ENCODE measurements at regions not wholly inside any gene's neighbourhood (a gene's known extent, or its start where the extent isn't known, plus 50 kb on each side); places are given as distances from the start of the nearest gene placed in this dataset.

- CTCF ChIA-PET: interaction anchor here (0.6 kb wide), 1 partner anchor 18 kb away, joined by 3 read pairs; no protein-coding TSS in a partner anchor
These were observed 59.6 kb upstream of the G2E3 start for GRCh38 chr14:30499358-30499757.

More at GRCh38 chr14:30499358-30499757, 59.6 kb upstream of the G2E3 start:
- ChIA-PET SMC1A (ENCODE audit: uncharacterized antibody, unreplicated experiment) (no interaction called here), RAD21 (ENCODE audit: unreplicated experiment) (no interaction called here), POLR2A (no interaction called here)
- no peak for FAIRE-seq
- no TSS peak for BruUV-seq (replicated peaks)
- Histone ChIP-seq H3K4me1 (ENCODE audit: control insufficient read depth, insufficient read depth, low read length) (no peaks in the 10 kb centered on the region), H3K9ac (ENCODE audit: control insufficient read depth, insufficient read depth, low read length) (no peak overlapping the region), H4K20me1 (ENCODE audit: control insufficient read depth, insufficient read depth) (no peaks in the 10 kb centered on the region), H3K79me2 (ENCODE audit: control insufficient read depth, insufficient read depth, low read length) (no peaks in the 10 kb centered on the region), H3K27me3 (replicated peaks in 1 of 2; ENCODE audit: control insufficient read depth in 2 of 2, insufficient read depth in 2 of 2, low read length in 1 of 2) (no peaks in the 10 kb centered on the region), H3K4me2 (ENCODE audit: control insufficient read depth, insufficient read depth) (no peak overlapping the region), H2AFZ (ENCODE audit: control insufficient read depth, low read depth, low read length) (no peak overlapping the region), H3K9me3 (replicated peaks; ENCODE audit: control insufficient read depth, insufficient read depth, low read length) (no peaks in the 10 kb centered on the region), H3K27ac (ENCODE audit: control insufficient read depth, insufficient read depth) (no peak overlapping the region), H3K36me3 (ENCODE audit: control insufficient read depth in 2 of 2, insufficient read depth in 2 of 2, low read length in 1 of 2) (no peaks in the 10 kb centered on the region), H3K4me3 (no peak overlapping the region)
- no peak for ATAC-seq
- intact Hi-C loops (cut with micrococcal nuclease; ENCODE audit: unreplicated experiment): no loop called here
- DNase-seq (ENCODE audit: low read depth, low spot score): no peak
- in situ Hi-C loops (cut with MboI): no loop called here
- no peak for TF ChIP-seq SPI1 (IDR thresholded peaks at IDR 0.05; ENCODE audit: borderline replicate concordance, insufficient read depth, low read depth, low read length)
- no peak for TF ChIP-seq IRF3 (IDR thresholded peaks at IDR 0.05)
- TF ChIP-seq FOXK2 (IDR thresholded peaks at IDR 0.05): no peak
- TF ChIP-seq E4F1 (IDR thresholded peaks at IDR 0.05; ENCODE audit: borderline replicate concordance, partially characterized antibody): no peak
- TF ChIP-seq JUND (IDR thresholded peaks at IDR 0.05; ENCODE audit: low read depth, low read length): no peak
- TF ChIP-seq, protein P1, sequence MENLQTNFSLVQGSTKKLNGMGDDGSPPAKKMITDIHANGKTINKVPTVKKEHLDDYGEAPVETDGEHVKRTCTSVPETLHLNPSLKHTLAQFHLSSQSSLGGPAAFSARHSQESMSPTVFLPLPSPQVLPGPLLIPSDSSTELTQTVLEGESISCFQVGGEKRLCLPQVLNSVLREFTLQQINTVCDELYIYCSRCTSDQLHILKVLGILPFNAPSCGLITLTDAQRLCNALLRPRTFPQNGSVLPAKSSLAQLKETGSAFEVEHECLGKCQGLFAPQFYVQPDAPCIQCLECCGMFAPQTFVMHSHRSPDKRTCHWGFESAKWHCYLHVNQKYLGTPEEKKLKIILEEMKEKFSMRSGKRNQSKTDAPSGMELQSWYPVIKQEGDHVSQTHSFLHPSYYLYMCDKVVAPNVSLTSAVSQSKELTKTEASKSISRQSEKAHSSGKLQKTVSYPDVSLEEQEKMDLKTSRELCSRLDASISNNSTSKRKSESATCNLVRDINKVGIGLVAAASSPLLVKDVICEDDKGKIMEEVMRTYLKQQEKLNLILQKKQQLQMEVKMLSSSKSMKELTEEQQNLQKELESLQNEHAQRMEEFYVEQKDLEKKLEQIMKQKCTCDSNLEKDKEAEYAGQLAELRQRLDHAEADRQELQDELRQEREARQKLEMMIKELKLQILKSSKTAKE (IDR thresholded peaks at IDR 0.05; ENCODE audit: low read depth, poor library complexity, severe bottlenecking): no peak
- no peak for TF ChIP-seq HDAC6 (IDR thresholded peaks at IDR 0.05; ENCODE audit: unreplicated experiment)
- no peak for TF ChIP-seq BACH1 (IDR thresholded peaks at IDR 0.05; ENCODE audit: borderline replicate concordance)
- no peak for TF ChIP-seq RFX5 (IDR thresholded peaks at IDR 0.05; ENCODE audit: low read depth, low read length)

Measured in GM12878 (cell line).